B cell (primary cell): ENCODE measurements at regions not wholly inside any gene's neighbourhood (a gene's known extent, or its start where the extent isn't known, plus 50 kb on each side); places are given as distances from the start of the nearest gene placed in this dataset.
"Not testable (repeated sequence)": the region's sequence is repeated elsewhere in the genome, so short reads cannot be mapped to it uniquely, and the experiment has no call there.

Experiments
- ATAC-seq: fragments of 200-7000 bp; cut with Tn5 transposase; one replicate; pipeline ENCODE4 v1.10.0; 2021; ENCODE audit warnings: low read depth, mild to moderate bottlenecking, moderate number of reproducible peaks, moderate library complexity
- CTCF ChIA-PET: fragments of 350-600 bp; sonication (Branson Sonifier 250); formaldehyde crosslinking; loops from one replicate; lab custom pipeline; 2021; ENCODE audit warnings: antibody characterized with exemption, inconsistent platforms; lab: Charles Lee
- POLR2A ChIA-PET: fragments of 350-600 bp; sonication (Branson Sonifier 250); formaldehyde crosslinking; loops from one replicate; lab custom pipeline; 2021; ENCODE audit warnings: antibody characterized with exemption; lab: Charles Lee
- DNase-seq: peaks from one replicate; pipeline ENCODE4 v3.0.0; 2013
- H2AFZ ChIP-seq: 2 replicates; pipeline ENCODE4 v1.6.1; 2012; ENCODE audit warnings: mild to moderate bottlenecking, low read depth, low read length; ENCODE audit not compliant: insufficient read depth, poor library complexity, severe bottlenecking
- H3K27ac ChIP-seq, 2 donors: 1 replicate in 1 of 2; 2 replicates in 1 of 2; pipeline ENCODE4 v1.5.1; 2012 to 2013; ENCODE audit warnings: low read length in 2 of 2, mild to moderate bottlenecking in 2 of 2, moderate library complexity in 1 of 2
- H3K27me3 ChIP-seq, 4 experiments: fragments of 200-600 bp in 1 of 4; sonication (generic) in 1 of 4; replicated peaks in 1 of 4; 1 replicate in 2 of 4; 2 replicates in 2 of 4; pipeline versions ENCODE4 v1.6.1 to v1.7.0; 2013 to 2016; ENCODE audit warnings: low read length in 3 of 4, mild to moderate bottlenecking in 2 of 4, mixed read lengths in 1 of 4, moderate library complexity in 1 of 4; ENCODE audit not compliant: insufficient read depth in 4 of 4, control insufficient read depth in 3 of 4; ENCODE audit errors: control extremely low read depth in 1 of 4
- H3K36me3 ChIP-seq, 2 experiments: replicated peaks in 1 of 2; 1 replicate in 1 of 2; 2 replicates in 1 of 2; pipeline versions ENCODE4 v1.6.1 to v1.7.1; 2013; ENCODE audit warnings: low read length in 1 of 2; ENCODE audit not compliant: insufficient read depth in 2 of 2, control insufficient read depth in 1 of 2; ENCODE audit errors: control extremely low read depth in 1 of 2, extremely low read depth in 1 of 2
- H3K4me1 ChIP-seq, 2 donors: fragments of 200-600 bp in 1 of 2; sonication (generic) in 1 of 2; 1 replicate in 1 of 2; 2 replicates in 1 of 2; pipeline versions ENCODE4 v1.5.1 to v1.6.1; 2013 to 2017; ENCODE audit warnings: low read length in 2 of 2; ENCODE audit not compliant: control insufficient read depth in 2 of 2, insufficient read depth in 2 of 2
- H3K4me2 ChIP-seq: replicated peaks from 2 replicates; pipeline ENCODE3; 2012; ENCODE audit warnings: mild to moderate bottlenecking, low read depth, low read length; ENCODE audit not compliant: poor library complexity, severe bottlenecking
- H3K4me3 ChIP-seq, 5 experiments: fragments of 200-600 bp in 1 of 5; sonication (generic) in 1 of 5; 1 replicate in 3 of 5; 2 replicates in 2 of 5; pipeline versions ENCODE4 v1.5.1 to v1.7.0; 2011 to 2016; ENCODE audit warnings: low read length in 4 of 5, mild to moderate bottlenecking in 4 of 5, low read depth in 2 of 5, control low read depth in 1 of 5, moderate library complexity in 1 of 5; ENCODE audit not compliant: insufficient read depth in 1 of 5; ENCODE audit errors: control extremely low read depth in 1 of 5, extremely low read depth in 1 of 5
- H3K79me2 ChIP-seq: fragments of 200-600 bp; sonication (generic); one replicate; pipeline ENCODE4 v1.6.0; 2016; ENCODE audit warnings: low read length; ENCODE audit not compliant: control insufficient read depth, insufficient read depth
- H3K9ac ChIP-seq: fragments of 200-600 bp; sonication (generic); 2 replicates; pipeline ENCODE4 v1.6.1; 2017; ENCODE audit warnings: mild to moderate bottlenecking, low read length, moderate library complexity
- H3K9me3 ChIP-seq, 3 donors: one replicate each; pipeline versions ENCODE4 v1.6.1 to v1.7.1; 2013; ENCODE audit warnings: low read length in 2 of 3; ENCODE audit not compliant: control insufficient read depth in 2 of 3, insufficient read depth in 1 of 3; ENCODE audit errors: control extremely low read depth in 1 of 3
- H4K20me1 ChIP-seq: 2 replicates; pipeline ENCODE4 v1.6.0; 2012; ENCODE audit warnings: mild to moderate bottlenecking, low read length; ENCODE audit not compliant: insufficient read depth, control insufficient read depth, poor library complexity, severe bottlenecking
- H3K27ac Mint-ChIP-seq: one replicate; pipeline ENCODE4 v1.8.0; 2021; ENCODE audit warnings: mixed read lengths
- H3K27me3 Mint-ChIP-seq: one replicate; pipeline ENCODE4 v1.8.0; 2021; ENCODE audit warnings: mixed read lengths
- H3K4me1 Mint-ChIP-seq: one replicate; pipeline ENCODE4 v1.8.0; 2021; ENCODE audit warnings: mixed read lengths
- H3K4me3 Mint-ChIP-seq: one replicate; pipeline ENCODE4 v1.8.0; 2021; ENCODE audit warnings: mixed read lengths
- H3K9me3 Mint-ChIP-seq: one replicate; pipeline ENCODE4 v1.8.0; 2022; ENCODE audit warnings: mixed read lengths; ENCODE audit not compliant: insufficient read depth
- EZH2 ChIP-seq: IDR thresholded peaks from 2 replicates; pipeline ENCODE4 v1.6.1; 2012; ENCODE audit warnings: borderline replicate concordance, low read depth, mild to moderate bottlenecking, moderate library complexity, low read length; ENCODE audit not compliant: insufficient read depth, poor library complexity, severe bottlenecking
- WGBS: methylation state at CpG from one replicate; pipeline ENCODE4 v1.1.5; 2013; ENCODE audit warnings: missing lambda C conversion rate; ENCODE audit not compliant: insufficient coverage; 5-methylcytosine and 5-hydroxymethylcytosine counted together
- intact Hi-C: fragments of 100-400 bp; cut with micrococcal nuclease; formaldehyde crosslinking; loops from one replicate; pipeline ENCODE4 v1.10.0; 2022
- TF ChIP-seq, protein P1 (sequence below): fragments of 200-600 bp; IDR thresholded peaks from one replicate; pipeline ENCODE4 v1.8.0; 2022; ENCODE audit warnings: antibody characterized with exemption, mild to moderate bottlenecking

- 100% methylated on average over 3 of the region's 3 CpGs for WGBS
- no peak for DNase-seq
- Histone ChIP-seq H3K9ac (no peak overlapping the region), H3K36me3 (no peaks in the 10 kb centered on the region), H3K27ac (no peak overlapping the region), H3K4me3 (no peak overlapping the region), H3K9me3 (peaks cover 0 to 12% (median 10%) of the 10 kb centered on the region in 3 donors), H2AFZ (no peak overlapping the region), H4K20me1 (no peaks in the 10 kb centered on the region), H3K79me2 (no peaks in the 10 kb centered on the region), H3K4me1 (no peaks in the 10 kb centered on the region), H3K4me2 (no peak overlapping the region), H3K27me3 (no peaks in the 10 kb centered on the region)
- no peak overlapping the region for H3K27ac Mint-ChIP-seq
- no peak for ATAC-seq
- intact Hi-C loops = no loop called here
- no peak overlapping the region for H3K4me3 Mint-ChIP-seq
- ChIA-PET CTCF (no interaction called here), POLR2A (no interaction called here)
- H3K27me3 Mint-ChIP-seq = no peaks in the 10 kb centered on the region
- H3K9me3 Mint-ChIP-seq = peaks cover 10% of the 10 kb centered on the region
- no peaks in the 10 kb centered on the region for H3K4me1 Mint-ChIP-seq
- TF ChIP-seq EZH2 = no peak
- TF ChIP-seq, protein P1, sequence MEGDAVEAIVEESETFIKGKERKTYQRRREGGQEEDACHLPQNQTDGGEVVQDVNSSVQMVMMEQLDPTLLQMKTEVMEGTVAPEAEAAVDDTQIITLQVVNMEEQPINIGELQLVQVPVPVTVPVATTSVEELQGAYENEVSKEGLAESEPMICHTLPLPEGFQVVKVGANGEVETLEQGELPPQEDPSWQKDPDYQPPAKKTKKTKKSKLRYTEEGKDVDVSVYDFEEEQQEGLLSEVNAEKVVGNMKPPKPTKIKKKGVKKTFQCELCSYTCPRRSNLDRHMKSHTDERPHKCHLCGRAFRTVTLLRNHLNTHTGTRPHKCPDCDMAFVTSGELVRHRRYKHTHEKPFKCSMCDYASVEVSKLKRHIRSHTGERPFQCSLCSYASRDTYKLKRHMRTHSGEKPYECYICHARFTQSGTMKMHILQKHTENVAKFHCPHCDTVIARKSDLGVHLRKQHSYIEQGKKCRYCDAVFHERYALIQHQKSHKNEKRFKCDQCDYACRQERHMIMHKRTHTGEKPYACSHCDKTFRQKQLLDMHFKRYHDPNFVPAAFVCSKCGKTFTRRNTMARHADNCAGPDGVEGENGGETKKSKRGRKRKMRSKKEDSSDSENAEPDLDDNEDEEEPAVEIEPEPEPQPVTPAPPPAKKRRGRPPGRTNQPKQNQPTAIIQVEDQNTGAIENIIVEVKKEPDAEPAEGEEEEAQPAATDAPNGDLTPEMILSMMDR = no peak
These were observed 670.1 kb upstream of the SOX11 start for GRCh38 chr2:5022061-5022460.

GRCh38 chr2:5022708-5023635 lies 669.2 kb upstream of the SOX11 start:
- H3K79me2 ChIP-seq, CTCF ChIA-PET, H3K4me1 ChIP-seq, H3K27me3 ChIP-seq, H3K4me2 ChIP-seq, H4K20me1 ChIP-seq, POLR2A ChIA-PET, H3K4me1 Mint-ChIP-seq, H2AFZ ChIP-seq, ATAC-seq, H3K4me3 ChIP-seq, intact Hi-C loops, DNase-seq, H3K27me3 Mint-ChIP-seq, H3K27ac ChIP-seq, H3K9me3 Mint-ChIP-seq, H3K27ac Mint-ChIP-seq, H3K36me3 ChIP-seq, H3K9ac ChIP-seq, H3K4me3 Mint-ChIP-seq: not testable (repeated sequence)
- peaks cover 0 to 12% (median 10%) of the 10 kb centered on the region in 3 donors for H3K9me3 ChIP-seq
